GM12874 (cell line): ENCODE measurements at regions not wholly inside any gene's neighbourhood (a gene's known extent, or its start where the extent isn't known, plus 50 kb on each side); places are given as distances from the start of the nearest gene placed in this dataset.

Source experiments
- CTCF ChIP-seq: IDR thresholded peaks from 2 replicates; pipeline ENCODE4 v1.5.1; 2011; ENCODE audit warnings: low read depth, mild to moderate bottlenecking, control low read depth, low read length, moderate library complexity; ENCODE audit not compliant: insufficient read depth

GRCh38 chr6:44500074-44500473 is 112.6 kb downstream of the CDC5L start:
- TF ChIP-seq CTCF: no peak

GRCh38 chr6:44503471-44503870 is 116.0 kb downstream of the CDC5L start:
- no peak for TF ChIP-seq CTCF

- TF ChIP-seq CTCF: no peak
Observed at GRCh38 chr6:44504301-44504791, 116.8 kb downstream of the CDC5L start.

- no peak for TF ChIP-seq CTCF
Observed at GRCh38 chr6:44505751-44506150, 118.2 kb downstream of the CDC5L start.

GRCh38 chr6:44507014-44507413 is 119.5 kb downstream of the CDC5L start:
- TF ChIP-seq CTCF: no peak

GRCh38 chr6:44508646-44509045 is 121.1 kb downstream of the CDC5L start:
- TF ChIP-seq CTCF: no peak

GRCh38 chr6:44511126-44511525 is 123.6 kb downstream of the CDC5L start:
- no peak for TF ChIP-seq CTCF
